ENCODE measurements at regions not wholly inside any gene's neighbourhood (a gene's known extent, or its start where the extent isn't known, plus 50 kb on each side); places are given as distances from the start of the nearest gene placed in this dataset.

DNA sequence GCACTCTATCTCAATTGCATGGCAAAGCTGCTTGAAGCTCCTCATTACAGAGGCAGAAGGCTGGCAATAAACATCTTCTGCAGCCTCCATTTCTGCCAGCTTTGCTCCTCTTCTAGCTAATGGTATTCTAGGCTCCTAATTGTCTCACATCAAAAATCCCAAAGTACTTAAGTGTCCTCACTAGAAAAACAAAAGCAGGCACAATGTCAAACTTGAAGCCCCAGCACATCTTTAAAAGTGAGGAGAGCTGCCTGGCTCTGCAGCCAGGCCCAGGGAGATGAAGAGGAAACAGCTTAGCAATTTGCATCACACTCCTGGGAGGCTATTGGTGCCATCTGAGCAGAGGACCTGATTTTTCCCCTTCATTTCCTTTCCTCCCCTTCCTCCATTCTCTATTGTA, 197.1 kb downstream of the KCNJ2 start:
- no peak overlapping the region for H3K27ac ChIP-seq (ENCODE audit: insufficient read depth, low read length, poor library complexity, severe bottlenecking)
- no peaks in the 10 kb centered on the region for H3K36me3 ChIP-seq (ENCODE audit: control insufficient read depth, insufficient read depth, low read length)
- no peaks in the 10 kb centered on the region for H3K27me3 ChIP-seq (replicated peaks; ENCODE audit: control insufficient read depth, insufficient read depth, low read length, poor library complexity, severe bottlenecking)
- H3K9me3 ChIP-seq (ENCODE audit: control insufficient read depth, low read length) = no peaks in the 10 kb centered on the region
- no peak for DNase-seq
- no peaks in the 10 kb centered on the region for H3K4me1 ChIP-seq (ENCODE audit: control insufficient read depth, insufficient read depth, low read length, poor library complexity, severe bottlenecking)
- H3K4me3 ChIP-seq (ENCODE audit: insufficient read depth, low read depth, low read length, poor library complexity, severe bottlenecking) = no peak overlapping the region

- Histone ChIP-seq H3K4me1 (ENCODE audit: control insufficient read depth, insufficient read depth, low read length, poor library complexity, severe bottlenecking) (no peaks in the 10 kb centered on the region), H3K9me3 (ENCODE audit: control insufficient read depth, low read length) (no peaks in the 10 kb centered on the region), H3K27ac (ENCODE audit: insufficient read depth, low read length, poor library complexity, severe bottlenecking) (no peak overlapping the region), H3K4me3 (ENCODE audit: insufficient read depth, low read depth, low read length, poor library complexity, severe bottlenecking) (no peak overlapping the region), H3K27me3 (replicated peaks; ENCODE audit: control insufficient read depth, insufficient read depth, low read length, poor library complexity, severe bottlenecking) (no peaks in the 10 kb centered on the region), H3K36me3 (ENCODE audit: control insufficient read depth, insufficient read depth, low read length) (no peaks in the 10 kb centered on the region)
- no peak for DNase-seq
Observed at GRCh38 chr17:70368011-70368410, 198.7 kb downstream of the KCNJ2 start.

- H3K36me3 ChIP-seq (ENCODE audit: control insufficient read depth, insufficient read depth, low read length) = no peaks in the 10 kb centered on the region
Observed at GRCh38 chr17:70369391-70369790, 200.1 kb downstream of the KCNJ2 start.

GRCh38 chr17:70370816-70371215, 201.5 kb downstream of the KCNJ2 start:
- H3K27me3 ChIP-seq (replicated peaks; ENCODE audit: control insufficient read depth, insufficient read depth, low read length, poor library complexity, severe bottlenecking) = no peaks in the 10 kb centered on the region
- no peaks in the 10 kb centered on the region for H3K9me3 ChIP-seq (ENCODE audit: control insufficient read depth, low read length)
- DNase-seq = no peak
- no peak overlapping the region for H3K4me3 ChIP-seq (ENCODE audit: insufficient read depth, low read depth, low read length, poor library complexity, severe bottlenecking)
- H3K4me1 ChIP-seq (ENCODE audit: control insufficient read depth, insufficient read depth, low read length, poor library complexity, severe bottlenecking) = no peaks in the 10 kb centered on the region
- no peaks in the 10 kb centered on the region for H3K36me3 ChIP-seq (ENCODE audit: control insufficient read depth, insufficient read depth, low read length)
- no peak overlapping the region for H3K27ac ChIP-seq (ENCODE audit: insufficient read depth, low read length, poor library complexity, severe bottlenecking)

More at GRCh38 chr17:70369391-70369790, 200.1 kb downstream of the KCNJ2 start:
- Histone ChIP-seq H3K4me3 (ENCODE audit: insufficient read depth, low read depth, low read length, poor library complexity, severe bottlenecking) (no peak overlapping the region), H3K27ac (ENCODE audit: insufficient read depth, low read length, poor library complexity, severe bottlenecking) (no peak overlapping the region), H3K4me1 (ENCODE audit: control insufficient read depth, insufficient read depth, low read length, poor library complexity, severe bottlenecking) (no peaks in the 10 kb centered on the region), H3K27me3 (replicated peaks; ENCODE audit: control insufficient read depth, insufficient read depth, low read length, poor library complexity, severe bottlenecking) (no peaks in the 10 kb centered on the region), H3K9me3 (ENCODE audit: control insufficient read depth, low read length) (no peaks in the 10 kb centered on the region)
- no peak for DNase-seq

GRCh38 chr17:70373369-70373768, 204.0 kb downstream of the KCNJ2 start:
- Histone ChIP-seq H3K36me3 (ENCODE audit: control insufficient read depth, insufficient read depth, low read length) (no peaks in the 10 kb centered on the region), H3K9me3 (ENCODE audit: control insufficient read depth, low read length) (no peaks in the 10 kb centered on the region), H3K27me3 (replicated peaks; ENCODE audit: control insufficient read depth, insufficient read depth, low read length, poor library complexity, severe bottlenecking) (no peaks in the 10 kb centered on the region), H3K27ac (ENCODE audit: insufficient read depth, low read length, poor library complexity, severe bottlenecking) (no peak overlapping the region), H3K4me3 (ENCODE audit: insufficient read depth, low read depth, low read length, poor library complexity, severe bottlenecking) (no peak overlapping the region), H3K4me1 (ENCODE audit: control insufficient read depth, insufficient read depth, low read length, poor library complexity, severe bottlenecking) (no peaks in the 10 kb centered on the region)
- no peak for DNase-seq

GRCh38 chr17:70374496-70374895, 205.2 kb downstream of the KCNJ2 start:
- Histone ChIP-seq H3K27me3 (replicated peaks; ENCODE audit: control insufficient read depth, insufficient read depth, low read length, poor library complexity, severe bottlenecking) (no peaks in the 10 kb centered on the region), H3K4me1 (ENCODE audit: control insufficient read depth, insufficient read depth, low read length, poor library complexity, severe bottlenecking) (no peaks in the 10 kb centered on the region), H3K4me3 (ENCODE audit: insufficient read depth, low read depth, low read length, poor library complexity, severe bottlenecking) (no peak overlapping the region), H3K36me3 (ENCODE audit: control insufficient read depth, insufficient read depth, low read length) (no peaks in the 10 kb centered on the region), H3K9me3 (ENCODE audit: control insufficient read depth, low read length) (no peaks in the 10 kb centered on the region), H3K27ac (ENCODE audit: insufficient read depth, low read length, poor library complexity, severe bottlenecking) (no peak overlapping the region)
- DNase-seq = no peak

DNA sequence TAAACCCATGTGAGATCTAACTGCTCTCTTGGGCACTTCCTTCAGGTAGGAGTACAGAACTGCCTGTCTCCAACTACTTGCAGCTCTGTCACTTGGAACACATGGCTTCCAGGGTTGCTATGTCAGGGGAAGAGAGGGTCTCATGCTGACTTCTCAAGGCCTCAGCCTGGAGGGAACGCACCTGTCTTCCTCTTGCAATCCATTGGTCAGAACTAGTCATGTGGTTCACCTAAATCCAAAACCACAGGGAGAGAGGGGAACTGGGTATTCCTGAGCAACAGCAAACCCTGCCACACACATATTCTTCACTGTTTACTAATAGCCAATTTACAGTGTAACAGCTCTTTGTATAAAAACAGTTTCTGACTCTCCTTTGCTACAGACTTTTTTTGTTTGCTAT, 206.1 kb downstream of the KCNJ2 start:
- H3K27ac ChIP-seq (ENCODE audit: insufficient read depth, low read length, poor library complexity, severe bottlenecking) = no peak overlapping the region
- H3K4me3 ChIP-seq (ENCODE audit: insufficient read depth, low read depth, low read length, poor library complexity, severe bottlenecking) = no peak overlapping the region
- H3K36me3 ChIP-seq (ENCODE audit: control insufficient read depth, insufficient read depth, low read length) = no peaks in the 10 kb centered on the region
- H3K27me3 ChIP-seq (replicated peaks; ENCODE audit: control insufficient read depth, insufficient read depth, low read length, poor library complexity, severe bottlenecking) = no peaks in the 10 kb centered on the region
- DNase-seq = no peak
- H3K9me3 ChIP-seq (ENCODE audit: control insufficient read depth, low read length) = no peaks in the 10 kb centered on the region
- H3K4me1 ChIP-seq (ENCODE audit: control insufficient read depth, insufficient read depth, low read length, poor library complexity, severe bottlenecking) = no peaks in the 10 kb centered on the region

GRCh38 chr17:70375813-70376770, 206.8 kb downstream of the KCNJ2 start:
- H3K27ac ChIP-seq (ENCODE audit: insufficient read depth, low read length, poor library complexity, severe bottlenecking) = no peak overlapping the region
- H3K4me3 ChIP-seq (ENCODE audit: insufficient read depth, low read depth, low read length, poor library complexity, severe bottlenecking) = no peak overlapping the region
- H3K4me1 ChIP-seq (ENCODE audit: control insufficient read depth, insufficient read depth, low read length, poor library complexity, severe bottlenecking) = no peaks in the 10 kb centered on the region
- no peaks in the 10 kb centered on the region for H3K9me3 ChIP-seq (ENCODE audit: control insufficient read depth, low read length)
- no peaks in the 10 kb centered on the region for H3K36me3 ChIP-seq (ENCODE audit: control insufficient read depth, insufficient read depth, low read length)
- no peak for DNase-seq
- no peaks in the 10 kb centered on the region for H3K27me3 ChIP-seq (replicated peaks; ENCODE audit: control insufficient read depth, insufficient read depth, low read length, poor library complexity, severe bottlenecking)

- Histone ChIP-seq H3K9me3 (ENCODE audit: control insufficient read depth, low read length) (no peaks in the 10 kb centered on the region), H3K36me3 (ENCODE audit: control insufficient read depth, insufficient read depth, low read length) (no peaks in the 10 kb centered on the region), H3K27me3 (replicated peaks; ENCODE audit: control insufficient read depth, insufficient read depth, low read length, poor library complexity, severe bottlenecking) (no peaks in the 10 kb centered on the region), H3K4me1 (ENCODE audit: control insufficient read depth, insufficient read depth, low read length, poor library complexity, severe bottlenecking) (no peaks in the 10 kb centered on the region), H3K27ac (ENCODE audit: insufficient read depth, low read length, poor library complexity, severe bottlenecking) (no peak overlapping the region), H3K4me3 (ENCODE audit: insufficient read depth, low read depth, low read length, poor library complexity, severe bottlenecking) (no peak overlapping the region)
- DNase-seq = no peak
Observed at GRCh38 chr17:70377654-70378053, 208.3 kb downstream of the KCNJ2 start.

GRCh38 chr17:70378076-70378475, 208.7 kb downstream of the KCNJ2 start:
- no peaks in the 10 kb centered on the region for H3K4me1 ChIP-seq (ENCODE audit: control insufficient read depth, insufficient read depth, low read length, poor library complexity, severe bottlenecking)
- no peak overlapping the region for H3K4me3 ChIP-seq (ENCODE audit: insufficient read depth, low read depth, low read length, poor library complexity, severe bottlenecking)
- H3K36me3 ChIP-seq (ENCODE audit: control insufficient read depth, insufficient read depth, low read length) = no peaks in the 10 kb centered on the region
- no peak overlapping the region for H3K27ac ChIP-seq (ENCODE audit: insufficient read depth, low read length, poor library complexity, severe bottlenecking)
- no peaks in the 10 kb centered on the region for H3K27me3 ChIP-seq (replicated peaks; ENCODE audit: control insufficient read depth, insufficient read depth, low read length, poor library complexity, severe bottlenecking)
- no peak for DNase-seq
- H3K9me3 ChIP-seq (ENCODE audit: control insufficient read depth, low read length) = no peaks in the 10 kb centered on the region
